ENCODE measurements at regions not wholly inside any gene's neighbourhood (a gene's known extent, or its start where the extent isn't known, plus 50 kb on each side); places are given as distances from the start of the nearest gene placed in this dataset.

DNA sequence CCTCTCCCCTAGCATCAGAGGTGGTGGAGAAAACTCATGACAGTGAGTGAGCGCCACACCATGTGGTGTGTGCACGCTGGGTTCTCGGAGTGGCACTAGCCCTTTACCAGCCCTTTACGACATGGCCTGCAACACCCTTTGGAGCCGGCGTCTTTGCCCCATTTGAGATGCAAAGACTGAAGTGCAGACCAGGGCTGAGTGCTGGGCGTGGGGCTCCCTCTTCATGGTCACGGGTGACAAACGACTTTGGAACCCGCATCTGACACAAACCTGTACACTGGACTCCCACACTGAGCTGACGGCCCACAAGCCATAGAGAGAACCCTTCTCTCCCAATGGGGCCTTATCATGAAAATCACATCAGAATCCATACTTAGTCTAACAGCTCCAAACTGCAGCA, 76.8 kb upstream of the ALDH1L1 start:
- Mint-ChIP-seq H3K27ac (no peak overlapping the region), H3K36me3 (ENCODE audit: low read depth) (no peaks in the 10 kb centered on the region), H3K9me3 (no peaks in the 10 kb centered on the region), H3K4me1 (ENCODE audit: low read depth) (peaks cover 2% of the 10 kb centered on the region), H3K27me3 (peaks cover 11% of the 10 kb centered on the region), H3K4me3 (no peak overlapping the region)
- ATAC-seq (no peak), DNase-seq (no peak)
- ChIA-PET CTCF (interaction anchor here (0.6 to 0.8 kb wide), 2 partner anchors 60 to 132 kb away, joined by 3 read pairs; no protein-coding TSS in a partner anchor), POLR2A (no interaction called here)
- TF ChIP-seq, protein P1, sequence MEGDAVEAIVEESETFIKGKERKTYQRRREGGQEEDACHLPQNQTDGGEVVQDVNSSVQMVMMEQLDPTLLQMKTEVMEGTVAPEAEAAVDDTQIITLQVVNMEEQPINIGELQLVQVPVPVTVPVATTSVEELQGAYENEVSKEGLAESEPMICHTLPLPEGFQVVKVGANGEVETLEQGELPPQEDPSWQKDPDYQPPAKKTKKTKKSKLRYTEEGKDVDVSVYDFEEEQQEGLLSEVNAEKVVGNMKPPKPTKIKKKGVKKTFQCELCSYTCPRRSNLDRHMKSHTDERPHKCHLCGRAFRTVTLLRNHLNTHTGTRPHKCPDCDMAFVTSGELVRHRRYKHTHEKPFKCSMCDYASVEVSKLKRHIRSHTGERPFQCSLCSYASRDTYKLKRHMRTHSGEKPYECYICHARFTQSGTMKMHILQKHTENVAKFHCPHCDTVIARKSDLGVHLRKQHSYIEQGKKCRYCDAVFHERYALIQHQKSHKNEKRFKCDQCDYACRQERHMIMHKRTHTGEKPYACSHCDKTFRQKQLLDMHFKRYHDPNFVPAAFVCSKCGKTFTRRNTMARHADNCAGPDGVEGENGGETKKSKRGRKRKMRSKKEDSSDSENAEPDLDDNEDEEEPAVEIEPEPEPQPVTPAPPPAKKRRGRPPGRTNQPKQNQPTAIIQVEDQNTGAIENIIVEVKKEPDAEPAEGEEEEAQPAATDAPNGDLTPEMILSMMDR (IDR thresholded peaks at IDR 0.05) = no peak
- intact Hi-C loops (cut with micrococcal nuclease) = no loop called here

DNA sequence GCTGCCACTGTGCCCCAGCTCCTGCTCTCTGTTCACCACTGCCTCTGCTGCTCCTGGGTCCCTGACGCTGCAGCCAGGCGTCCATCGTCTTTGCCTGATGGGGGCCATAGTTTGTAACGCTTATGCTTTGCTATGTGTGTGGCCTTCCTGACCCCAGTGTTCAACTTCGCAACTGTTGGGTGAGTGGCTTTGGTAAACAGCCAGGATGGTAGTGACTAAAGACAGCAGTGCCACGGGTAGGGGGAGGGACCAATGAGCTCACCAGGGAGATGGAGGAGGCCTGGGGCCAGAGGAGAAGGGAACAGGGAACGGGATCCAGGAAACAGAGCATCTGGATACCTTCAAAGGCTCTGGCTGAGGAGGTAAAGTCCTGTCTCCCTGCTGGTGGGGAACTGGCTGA, 75.9 kb upstream of the ALDH1L1 start:
- Mint-ChIP-seq H3K4me3 (no peak overlapping the region), H3K27ac (no peak overlapping the region), H3K9me3 (no peaks in the 10 kb centered on the region), H3K36me3 (ENCODE audit: low read depth) (no peaks in the 10 kb centered on the region), H3K4me1 (ENCODE audit: low read depth) (peaks cover 2% of the 10 kb centered on the region), H3K27me3 (peaks cover 8% of the 10 kb centered on the region)
- CTCF ChIA-PET = no interaction called here
- intact Hi-C loops (cut with micrococcal nuclease) = no loop called here
- ATAC-seq (no peak), DNase-seq (no peak)
- TF ChIP-seq, protein P1 (IDR thresholded peaks at IDR 0.05) = no peak
- POLR2A ChIA-PET = no interaction called here

DNA sequence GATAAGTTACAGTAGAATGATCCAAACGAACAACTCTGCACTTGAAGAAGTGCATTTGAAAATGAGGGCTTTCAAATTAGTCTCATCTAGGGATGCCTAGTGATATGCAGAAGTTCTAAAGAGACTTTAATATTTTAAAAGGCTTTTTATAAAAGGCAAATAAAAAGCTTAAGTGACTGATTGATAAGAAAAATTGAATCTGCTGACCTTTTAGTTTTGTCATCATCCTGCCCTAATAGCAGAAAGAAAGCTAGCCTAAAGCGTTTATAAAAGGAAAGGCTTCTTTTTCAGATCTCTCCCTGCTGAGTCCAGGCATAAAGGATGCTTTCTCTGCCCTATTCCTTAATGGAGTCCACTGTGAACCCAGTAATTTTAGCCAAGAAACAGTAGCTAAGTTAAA, 72.7 kb upstream of the ALDH1L1 start:
- Mint-ChIP-seq H3K9me3 (no peaks in the 10 kb centered on the region), H3K27ac (no peak overlapping the region), H3K27me3 (peaks cover 4% of the 10 kb centered on the region), H3K36me3 (ENCODE audit: low read depth) (no peaks in the 10 kb centered on the region), H3K4me1 (ENCODE audit: low read depth) (no peaks in the 10 kb centered on the region), H3K4me3 (no peak overlapping the region)
- POLR2A ChIA-PET = interaction anchor here (0.7 kb wide), 1 partner anchor 1648 kb away, joined by 3 read pairs; no protein-coding TSS in a partner anchor
- CTCF ChIA-PET = no interaction called here
- intact Hi-C loops (cut with micrococcal nuclease) = loop anchor here (5.0 kb wide), 1 partner anchor 139 kb away; the partner anchor contains the start of gene CFAP100
- TF ChIP-seq, protein P1 (IDR thresholded peaks at IDR 0.05) = no peak
- ATAC-seq = no peak
- DNase-seq = no peak

DNA sequence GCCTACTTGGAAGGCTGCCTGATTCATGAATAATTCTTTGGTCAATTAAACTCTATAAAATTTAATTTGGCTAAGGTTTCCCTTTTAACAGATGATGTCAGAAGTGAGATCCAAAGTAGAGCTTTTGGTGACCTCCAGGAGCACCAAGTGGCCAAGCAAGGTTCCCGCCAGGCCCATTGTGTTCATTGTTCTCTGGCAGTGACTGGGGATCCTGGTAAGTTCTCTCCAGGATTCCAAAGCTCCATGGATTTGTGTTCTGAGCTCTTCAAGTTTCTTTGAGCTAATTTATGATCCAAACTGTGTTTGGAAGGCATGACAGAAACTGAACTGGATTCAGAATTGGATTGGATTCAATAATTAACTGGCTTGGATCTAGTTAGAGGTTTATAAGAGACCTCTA, 72.0 kb upstream of the ALDH1L1 start:
- DNase-seq (no peak), ATAC-seq (no peak)
- H3K36me3 Mint-ChIP-seq (ENCODE audit: low read depth) = no peaks in the 10 kb centered on the region
- CTCF ChIA-PET = no interaction called here
- H3K4me1 Mint-ChIP-seq (ENCODE audit: low read depth) = no peaks in the 10 kb centered on the region
- TF ChIP-seq, protein P1 (IDR thresholded peaks at IDR 0.05) = no peak
- H3K27me3 Mint-ChIP-seq = peaks cover 4% of the 10 kb centered on the region
- POLR2A ChIA-PET = no interaction called here
- intact Hi-C loops (cut with micrococcal nuclease) = loop anchor here (5.0 kb wide), 1 partner anchor 140 kb away; the partner anchor contains the start of gene CFAP100
- no peak overlapping the region for H3K27ac Mint-ChIP-seq
- H3K9me3 Mint-ChIP-seq = peaks cover 2% of the 10 kb centered on the region
- H3K4me3 Mint-ChIP-seq = no peak overlapping the region

DNA sequence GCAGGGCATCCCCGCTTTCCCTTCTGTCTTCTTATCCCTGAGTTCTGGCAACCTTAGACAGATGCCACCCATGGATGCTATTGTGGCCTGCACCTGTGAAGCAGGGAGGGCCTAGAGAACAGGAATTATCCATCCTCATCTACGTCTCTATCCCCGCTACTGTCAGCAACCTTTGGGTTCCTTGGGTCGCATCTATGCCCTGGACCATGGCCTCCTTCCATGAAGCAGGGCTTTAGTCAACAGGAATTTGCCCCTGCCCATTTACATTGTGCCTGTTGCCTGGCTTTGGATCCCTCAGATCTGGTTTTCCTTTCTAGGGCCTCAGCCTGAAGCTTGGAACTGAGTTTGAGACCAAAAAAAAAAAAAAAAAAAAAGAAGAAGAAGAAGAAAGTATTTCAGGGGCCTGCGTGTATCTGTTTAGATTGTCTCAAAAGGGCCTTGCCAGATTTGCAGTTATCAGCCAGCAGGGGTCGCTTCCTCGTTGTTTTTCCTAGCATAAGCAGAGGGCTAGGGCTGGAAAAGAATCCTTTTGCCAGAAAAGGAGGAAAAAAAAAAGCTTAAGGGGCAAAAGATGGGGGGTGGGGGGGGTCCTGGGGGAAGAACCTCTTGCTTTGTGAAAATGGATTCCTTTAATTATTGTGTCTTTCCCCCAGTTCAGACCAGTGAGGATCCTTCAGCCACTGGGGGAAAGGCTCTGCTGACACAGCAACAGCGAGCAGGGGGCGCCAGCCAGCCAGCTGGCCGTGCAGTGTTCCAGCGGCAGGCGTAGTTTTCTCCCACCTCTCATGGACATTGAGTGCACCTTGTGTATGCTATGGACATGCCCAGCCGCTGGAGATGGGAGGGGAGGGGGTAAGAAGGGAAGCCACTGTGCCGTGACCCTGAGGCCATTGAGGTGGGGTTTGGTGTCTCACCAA, 65.7 kb upstream of the ALDH1L1 start:
- no peaks in the 10 kb centered on the region for H3K36me3 Mint-ChIP-seq (ENCODE audit: low read depth)
- peaks cover 3% of the 10 kb centered on the region for H3K9me3 Mint-ChIP-seq
- intact Hi-C loops (cut with micrococcal nuclease) = no loop called here
- ChIA-PET POLR2A (no interaction called here), CTCF (interaction anchor here (1.2 to 2.2 kb wide), 3 partner anchors 8 to 143 kb away, joined by 3 to 5 read pairs (median 5); no protein-coding TSS in a partner anchor)
- peak; percentile 60 for DNase-seq
- no peaks in the 10 kb centered on the region for H3K4me1 Mint-ChIP-seq (ENCODE audit: low read depth)
- TF ChIP-seq, protein P1 (IDR thresholded peaks at IDR 0.05) = peak; percentile 48
- no peak overlapping the region for H3K27ac Mint-ChIP-seq
- H3K27me3 Mint-ChIP-seq = no peaks in the 10 kb centered on the region
- ATAC-seq = no peak
- H3K4me3 Mint-ChIP-seq = no peak overlapping the region
